Mucosa of rectum (tissue), 2 donors: ENCODE measurements at regions not wholly inside any gene's neighbourhood (a gene's known extent, or its start where the extent isn't known, plus 50 kb on each side); places are given as distances from the start of the nearest gene placed in this dataset.

Experiments
- H3K27ac ChIP-seq, 2 donors: one replicate each; pipeline ENCODE4 v1.7.0; 2013; ENCODE audit warnings: inconsistent platforms in 2 of 2, low read depth in 2 of 2, low read length in 2 of 2
- H3K27me3 ChIP-seq, 2 donors: one replicate each; pipeline ENCODE4 v1.7.0; 2013; ENCODE audit warnings: low read length in 2 of 2; ENCODE audit not compliant: control insufficient read depth in 2 of 2, insufficient read depth in 2 of 2
- H3K36me3 ChIP-seq, 2 donors: one replicate each; pipeline ENCODE4 v1.7.0; 2013; ENCODE audit warnings: low read length in 2 of 2; ENCODE audit not compliant: control insufficient read depth in 2 of 2, insufficient read depth in 2 of 2
- H3K4me1 ChIP-seq, 2 donors: one replicate each; pipeline ENCODE4 v1.7.0; 2013; ENCODE audit warnings: low read length in 2 of 2, mild to moderate bottlenecking in 1 of 2; ENCODE audit not compliant: control insufficient read depth in 2 of 2, insufficient read depth in 2 of 2
- H3K4me3 ChIP-seq, 2 donors: one replicate each; pipeline ENCODE4 v1.7.0; 2013; ENCODE audit warnings: low read length in 2 of 2
- H3K9ac ChIP-seq, 2 donors: one replicate each; pipeline ENCODE4 v1.7.0; 2013; ENCODE audit warnings: low read length in 2 of 2, low read depth in 1 of 2, mild to moderate bottlenecking in 1 of 2
- H3K9me3 ChIP-seq, 2 donors: one replicate each; pipeline ENCODE4 v1.7.0; 2013; ENCODE audit warnings: low read length in 2 of 2; ENCODE audit not compliant: control insufficient read depth in 2 of 2
- donor health status: healthy.
- donor health status: Normal muscosa, but diverticular disease.

DNA sequence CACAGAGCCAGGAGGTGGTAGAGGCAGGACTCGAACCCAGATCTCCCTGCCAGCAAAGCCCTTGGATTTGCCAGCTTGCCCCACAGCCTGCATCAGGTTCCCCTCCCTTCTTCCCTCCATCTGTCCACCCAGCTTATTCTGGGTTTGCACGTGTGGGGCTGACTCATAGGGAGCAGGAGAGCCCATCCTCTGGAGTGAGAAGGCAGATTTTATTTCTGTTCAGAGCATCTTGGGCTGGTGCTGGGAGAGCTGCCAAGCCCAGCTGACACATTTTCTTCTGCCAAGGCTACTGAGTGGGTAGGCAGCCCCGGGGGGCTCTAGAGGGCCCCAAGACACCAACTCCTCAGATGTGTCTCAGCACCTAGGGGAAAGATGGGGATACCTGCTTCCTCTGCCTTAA lies 106.3 kb upstream of the CRHR1 start:
- H3K27me3 ChIP-seq = peaks cover 3 to 4% of the 10 kb centered on the region in 2 donors
- H3K9ac ChIP-seq = no peak overlapping the region
- no peaks in the 10 kb centered on the region for H3K9me3 ChIP-seq
- no peaks in the 10 kb centered on the region for H3K4me1 ChIP-seq
- H3K27ac ChIP-seq = no peak overlapping the region
- H3K4me3 ChIP-seq = no peak overlapping the region
- H3K36me3 ChIP-seq = no peaks in the 10 kb centered on the region

- Histone ChIP-seq H3K9me3 (no peaks in the 10 kb centered on the region), H3K9ac (no peak overlapping the region)
Observed at GRCh38 chr17:45679426-45679825, 104.7 kb upstream of the CRHR1 start.

GRCh38 chr17:45680360-45680759 lies 103.8 kb upstream of the CRHR1 start:
- Histone ChIP-seq H3K4me1 (no peaks in the 10 kb centered on the region), H3K27ac (no peak overlapping the region), H3K36me3 (no peaks in the 10 kb centered on the region), H3K27me3 (peaks cover 3 to 4% of the 10 kb centered on the region in 2 donors), H3K9ac (no peak overlapping the region), H3K4me3 (no peak overlapping the region), H3K9me3 (no peaks in the 10 kb centered on the region)

More at GRCh38 chr17:45679426-45679825, 104.7 kb upstream of the CRHR1 start:
- no peak overlapping the region for H3K27ac ChIP-seq
- no peaks in the 10 kb centered on the region for H3K4me1 ChIP-seq
- H3K4me3 ChIP-seq = no peak overlapping the region
- peaks cover 3 to 4% of the 10 kb centered on the region in 2 donors for H3K27me3 ChIP-seq
- no peaks in the 10 kb centered on the region for H3K36me3 ChIP-seq

- no peaks in the 10 kb centered on the region for H3K9me3 ChIP-seq
- no peaks in the 10 kb centered on the region for H3K4me1 ChIP-seq
- H3K4me3 ChIP-seq = no peak overlapping the region
- peaks cover 3 to 4% of the 10 kb centered on the region in 2 donors for H3K27me3 ChIP-seq
- H3K27ac ChIP-seq = no peak overlapping the region
- H3K36me3 ChIP-seq = no peaks in the 10 kb centered on the region
- no peak overlapping the region for H3K9ac ChIP-seq
Observed at GRCh38 chr17:45681706-45682105, 102.4 kb upstream of the CRHR1 start.

GRCh38 chr17:45686250-45686649 lies 97.9 kb upstream of the CRHR1 start:
- Histone ChIP-seq H3K9ac (no peak overlapping the region), H3K9me3 (no peaks in the 10 kb centered on the region), H3K36me3 (no peaks in the 10 kb centered on the region), H3K4me1 (no peaks in the 10 kb centered on the region), H3K4me3 (no peak overlapping the region), H3K27me3 (peaks cover 2 to 11% of the 10 kb centered on the region in 2 donors), H3K27ac (no peak overlapping the region)

GRCh38 chr17:45687594-45687993 lies 96.5 kb upstream of the CRHR1 start:
- Histone ChIP-seq H3K4me1 (no peaks in the 10 kb centered on the region), H3K9ac (no peak overlapping the region), H3K27ac (no peak overlapping the region), H3K9me3 (no peaks in the 10 kb centered on the region), H3K4me3 (no peak overlapping the region), H3K27me3 (peaks cover 2 to 11% of the 10 kb centered on the region in 2 donors), H3K36me3 (no peaks in the 10 kb centered on the region)

DNA sequence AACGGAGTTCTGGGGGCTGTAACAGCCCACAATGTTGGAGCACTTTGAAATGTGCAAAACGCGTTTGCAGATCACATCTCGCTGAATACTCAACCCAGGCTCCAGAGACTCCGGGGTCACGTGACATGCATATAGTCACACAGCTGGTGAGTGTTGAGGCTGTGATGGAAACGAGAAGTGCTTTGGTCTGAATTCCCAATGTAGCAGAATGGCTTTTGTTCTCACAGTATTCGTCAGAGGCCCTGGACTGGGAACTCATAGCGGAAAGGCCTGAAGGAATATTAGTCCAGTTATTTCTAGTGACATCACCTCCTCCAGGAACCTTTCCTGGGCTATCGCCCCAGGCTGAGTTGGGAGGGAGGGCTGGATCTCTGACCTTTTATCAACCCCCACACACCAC lies 95.8 kb upstream of the CRHR1 start:
- Histone ChIP-seq H3K27me3 (peaks cover 2 to 11% of the 10 kb centered on the region in 2 donors), H3K27ac (no peak overlapping the region)

DNA sequence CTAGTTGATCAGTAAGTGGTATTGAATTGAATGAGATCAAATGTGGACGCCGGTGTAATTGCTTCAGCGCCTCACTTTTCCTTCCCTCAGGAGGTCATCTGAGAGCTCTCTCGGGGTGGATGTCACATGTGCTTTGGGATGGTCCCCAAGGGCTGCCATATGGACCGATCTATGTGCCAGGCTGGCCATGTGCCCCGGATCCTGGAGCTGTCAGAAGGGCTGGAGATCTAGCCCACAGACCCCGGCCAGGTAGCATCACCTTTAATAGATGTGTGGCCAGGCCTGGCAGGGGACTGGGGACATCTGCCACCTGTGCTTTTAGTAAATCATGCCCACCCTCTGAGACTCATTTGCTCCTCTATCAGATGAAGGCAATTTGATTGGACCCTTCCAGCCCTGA lies 95.3 kb upstream of the CRHR1 start:
- Histone ChIP-seq H3K4me1 (no peaks in the 10 kb centered on the region), H3K27ac (no peak overlapping the region), H3K36me3 (no peaks in the 10 kb centered on the region), H3K9ac (no peak overlapping the region), H3K4me3 (no peak overlapping the region), H3K9me3 (no peaks in the 10 kb centered on the region), H3K27me3 (peaks cover 2 to 11% of the 10 kb centered on the region in 2 donors)

More for the DNA sequence above, 95.8 kb upstream of the CRHR1 start:
- no peaks in the 10 kb centered on the region for H3K4me1 ChIP-seq
- no peaks in the 10 kb centered on the region for H3K9me3 ChIP-seq
- H3K9ac ChIP-seq = no peak overlapping the region
- H3K36me3 ChIP-seq = no peaks in the 10 kb centered on the region
- no peak overlapping the region for H3K4me3 ChIP-seq

DNA sequence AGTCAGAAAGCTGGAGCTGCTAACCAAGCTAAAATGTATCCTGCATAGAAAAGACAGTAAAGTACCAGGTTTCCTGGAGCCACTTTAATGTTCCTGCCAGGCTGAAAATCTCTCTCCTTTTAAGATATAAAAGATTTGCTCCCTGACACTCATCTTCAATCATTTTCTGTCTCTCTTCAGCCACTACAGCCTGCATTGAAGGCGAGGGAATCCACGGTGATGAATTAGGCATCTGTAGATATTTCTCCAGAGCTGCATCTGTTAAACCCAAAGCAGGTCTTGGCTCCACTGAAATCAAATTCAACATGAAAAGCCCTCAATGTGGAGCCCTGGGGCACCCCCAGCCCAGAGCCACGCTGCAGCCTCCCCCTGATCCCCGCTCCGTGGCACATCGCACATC lies 94.7 kb upstream of the CRHR1 start:
- Histone ChIP-seq H3K36me3 (no peaks in the 10 kb centered on the region), H3K27ac (no peak overlapping the region), H3K4me3 (no peak overlapping the region), H3K9me3 (no peaks in the 10 kb centered on the region), H3K27me3 (peaks cover 5 to 11% of the 10 kb centered on the region in 2 donors), H3K4me1 (no peaks in the 10 kb centered on the region), H3K9ac (no peak overlapping the region)

DNA sequence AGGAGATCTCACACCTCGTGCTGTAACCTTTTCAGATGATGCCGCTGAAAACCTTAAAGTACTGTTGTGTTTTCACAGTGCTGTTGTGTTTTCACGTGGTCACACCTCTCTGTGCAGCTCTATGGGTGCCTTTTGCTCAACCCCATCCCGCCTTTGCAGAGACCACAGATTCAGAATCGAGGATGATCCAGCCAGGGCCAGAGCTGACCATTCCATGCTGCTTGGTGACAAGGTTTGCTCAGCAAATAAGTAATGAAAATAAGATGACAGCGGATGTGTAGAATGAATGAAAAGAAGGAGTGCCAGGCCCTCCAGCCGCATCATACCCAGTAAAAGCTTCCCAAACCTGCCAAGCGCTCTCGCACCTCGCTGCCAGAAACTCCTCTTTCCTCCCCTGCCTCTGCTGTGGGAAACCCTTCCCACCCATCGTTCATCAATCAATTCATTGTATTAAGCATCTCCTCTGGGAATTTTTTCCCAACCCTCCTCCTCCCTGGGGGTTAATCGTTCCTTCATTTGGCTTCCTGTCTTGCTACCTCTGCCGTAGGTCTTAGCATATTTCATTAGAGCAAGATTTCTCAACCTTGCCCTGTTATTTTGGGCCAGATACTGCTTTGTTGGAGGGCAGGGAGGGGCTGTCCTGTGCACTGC lies 93.4 kb upstream of the CRHR1 start:
- Histone ChIP-seq H3K4me3 (no peak overlapping the region), H3K9ac (no peak overlapping the region), H3K27me3 (peaks cover 5 to 11% of the 10 kb centered on the region in 2 donors), H3K4me1 (no peaks in the 10 kb centered on the region), H3K27ac (no peak overlapping the region), H3K36me3 (no peaks in the 10 kb centered on the region), H3K9me3 (no peaks in the 10 kb centered on the region)
